GM23338 (cell line): ENCODE measurements at regions not wholly inside any gene's neighbourhood (a gene's known extent, or its start where the extent isn't known, plus 50 kb on each side); places are given as distances from the start of the nearest gene placed in this dataset.

Experiments
- ATAC-seq: fragments of 200-7000 bp; cut with Tn5 transposase; 3 replicates; pipeline ENCODE4 v1.9.1; 2020
- DNase-seq: peaks from one replicate; pipeline ENCODE4 v3.0.0-alpha.2; 2015; ENCODE audit warnings: low spot score
- H2AFZ ChIP-seq: fragments of 200-600 bp; sonication (generic); 2 replicates; pipeline ENCODE4 v1.8.0; 2016; ENCODE audit warnings: antibody characterized with exemption, mild to moderate bottlenecking, moderate library complexity
- H3F3A ChIP-seq: fragments of 200-600 bp; sonication (generic); replicated peaks from 2 replicates; pipeline ENCODE4 v1.8.0; 2017; ENCODE audit warnings: antibody characterized with exemption, mixed run types, low read depth
- H3K27ac ChIP-seq: fragments of 200-600 bp; sonication (generic); 2 replicates; pipeline ENCODE4 v1.6.1; 2016; ENCODE audit warnings: low read depth
- H3K27me3 ChIP-seq: fragments of 200-600 bp; sonication (generic); 2 replicates; pipeline ENCODE4 v1.8.0; 2016; ENCODE audit warnings: mild to moderate bottlenecking, mixed run types, moderate library complexity; ENCODE audit not compliant: insufficient read depth
- H3K36me3 ChIP-seq: fragments of 200-600 bp; sonication (generic); 2 replicates; pipeline ENCODE4 v1.8.0; 2016; ENCODE audit warnings: mild to moderate bottlenecking; ENCODE audit not compliant: insufficient read depth
- H3K4me1 ChIP-seq: fragments of 200-600 bp; sonication (generic); 2 replicates; pipeline ENCODE4 v1.8.0; 2016; ENCODE audit warnings: mild to moderate bottlenecking, moderate library complexity; ENCODE audit not compliant: insufficient read depth
- H3K4me2 ChIP-seq: fragments of 200-600 bp; sonication (generic); 2 replicates; pipeline ENCODE4 v1.7.1; 2017; ENCODE audit warnings: mixed run types
- H3K4me3 ChIP-seq: fragments of 200-600 bp; sonication (generic); 2 replicates; pipeline ENCODE4 v1.6.1; 2016; ENCODE audit warnings: mixed run types
- H3K79me2 ChIP-seq: fragments of 200-600 bp; sonication (generic); replicated peaks from 2 replicates; pipeline ENCODE4 v1.8.0; 2017; ENCODE audit warnings: mild to moderate bottlenecking; ENCODE audit not compliant: insufficient read depth
- H3K9me2 ChIP-seq: fragments of 200-600 bp; sonication (generic); 2 replicates; pipeline ENCODE4 v1.8.0; 2017; ENCODE audit not compliant: insufficient read depth
- H4K20me1 ChIP-seq: fragments of 200-600 bp; sonication (generic); replicated peaks from 2 replicates; pipeline ENCODE4 v1.8.0; 2017; ENCODE audit warnings: mild to moderate bottlenecking; ENCODE audit not compliant: insufficient read depth
- H3K27ac Mint-ChIP-seq: 2 replicates; pipeline ENCODE4 v1.8.0; 2020; ENCODE audit warnings: inconsistent platforms, mild to moderate bottlenecking, moderate library complexity, mixed read lengths
- H3K27me3 Mint-ChIP-seq: 3 replicates; pipeline ENCODE4 v1.8.0; 2022; ENCODE audit warnings: low read depth, mild to moderate bottlenecking, moderate library complexity, mixed read lengths, inconsistent platforms; ENCODE audit not compliant: insufficient read depth, poor library complexity
- H3K36me3 Mint-ChIP-seq: 3 replicates; pipeline ENCODE4 v1.8.0; 2021; ENCODE audit warnings: low read depth, mild to moderate bottlenecking, inconsistent platforms, moderate library complexity, mixed read lengths
- H3K4me1 Mint-ChIP-seq: 3 replicates; pipeline ENCODE4 v1.8.0; 2020; ENCODE audit warnings: mild to moderate bottlenecking, inconsistent platforms, mixed read lengths
- H3K4me3 Mint-ChIP-seq: 3 replicates; pipeline ENCODE4 v1.8.0; 2021; ENCODE audit warnings: moderate library complexity, mild to moderate bottlenecking, inconsistent platforms, mixed read lengths
- H3K9me3 Mint-ChIP-seq: 3 replicates; pipeline ENCODE4 v1.8.0; 2020; ENCODE audit warnings: moderate library complexity, mild to moderate bottlenecking, inconsistent platforms, mixed read lengths
- ETS1 ChIP-seq: IDR thresholded peaks from 2 replicates; pipeline ENCODE4 v1.6.1; 2016; ENCODE audit warnings: antibody characterized with exemption
- EZH2 ChIP-seq: fragments of 200-600 bp; sonication (generic); IDR thresholded peaks from one replicate; pipeline ENCODE4 v1.8.0; 2017; ENCODE audit warnings: antibody characterized with exemption, mild to moderate bottlenecking, low read depth; ENCODE audit not compliant: unreplicated experiment
- EZH2phosphoT487 ChIP-seq: fragments of 200-600 bp; sonication (generic); IDR thresholded peaks from one replicate; pipeline ENCODE4 v1.8.1; 2018; ENCODE audit warnings: antibody characterized with exemption; ENCODE audit not compliant: unreplicated experiment
- JUNB ChIP-seq: IDR thresholded peaks from one replicate; pipeline ENCODE4 v1.6.1; 2016; ENCODE audit warnings: antibody characterized with exemption; ENCODE audit not compliant: unreplicated experiment
- NANOG ChIP-seq: IDR thresholded peaks from 2 replicates; pipeline ENCODE4 v1.6.1; 2016; ENCODE audit warnings: antibody characterized with exemption, borderline replicate concordance
- POLR2AphosphoS5 ChIP-seq: IDR thresholded peaks from 2 replicates; pipeline ENCODE4 v1.6.1; 2016; ENCODE audit warnings: antibody characterized with exemption, low read depth
- STAT1 ChIP-seq: IDR thresholded peaks from one replicate; pipeline ENCODE4 v1.6.1; 2016; ENCODE audit warnings: antibody characterized with exemption; ENCODE audit not compliant: unreplicated experiment
- ZNF462 ChIP-seq: fragments of 250-450 bp; sonication (Bioruptor Pico); IDR thresholded peaks from 2 replicates; pipeline ENCODE4 v1.5.0; 2020; ENCODE audit warnings: mild to moderate bottlenecking, moderate library complexity

DNA sequence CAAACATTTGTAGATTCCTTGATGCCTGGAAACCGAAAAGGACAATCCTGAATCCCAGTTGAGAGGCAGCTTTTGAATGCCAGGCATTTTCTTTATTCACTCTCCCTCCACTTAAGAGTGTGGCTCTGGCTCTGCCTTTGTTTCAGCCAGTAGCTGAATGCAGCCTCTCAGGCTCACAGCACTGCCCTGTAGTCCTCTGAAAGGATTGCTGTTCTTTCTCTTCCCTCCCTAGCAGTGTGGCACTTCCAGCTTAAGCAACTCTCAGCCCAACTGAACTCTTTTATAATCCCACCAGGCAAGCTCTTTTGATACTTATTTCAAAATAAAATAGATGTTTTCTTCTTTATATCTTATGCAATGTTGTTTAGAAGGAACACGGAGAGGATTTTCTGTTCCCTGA is 415.6 kb downstream of the GJA1 start (continued):
- TF ChIP-seq ZNF462: peak; percentile 38; the same call in 1 of the 2 replicates
- no peak for TF ChIP-seq POLR2AphosphoS5

DNA sequence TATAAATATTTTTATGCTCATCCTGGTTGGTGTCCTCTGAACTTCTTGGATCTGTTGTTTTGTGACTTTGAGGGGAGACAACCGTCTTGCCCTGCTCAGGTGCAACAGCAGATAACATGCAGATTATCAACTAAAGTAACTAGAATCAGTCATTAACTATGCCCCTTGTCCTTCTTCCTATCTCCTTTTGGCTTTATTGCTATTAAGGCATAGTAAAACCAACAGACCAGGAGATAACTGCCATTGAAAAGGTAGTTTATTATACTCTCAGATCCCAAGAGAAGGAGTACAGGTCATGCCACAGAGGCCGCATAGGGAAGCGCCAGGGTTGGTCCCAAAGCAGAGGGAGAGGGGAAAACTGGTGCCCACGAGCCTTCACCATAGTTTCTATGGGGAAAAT is 418.2 kb downstream of the GJA1 start:
- Histone ChIP-seq H3K4me2 (no peak overlapping the region), H3K27ac (no peak overlapping the region), H3F3A (no peaks in the 10 kb centered on the region), H3K36me3 (no peaks in the 10 kb centered on the region), H2AFZ (no peak overlapping the region), H3K79me2 (no peaks in the 10 kb centered on the region), H3K27me3 (no peaks in the 10 kb centered on the region), H3K4me3 (no peak overlapping the region), H3K4me1 (peaks cover 22% of the 10 kb centered on the region), H3K9me2 (no peaks in the 10 kb centered on the region), H4K20me1 (no peaks in the 10 kb centered on the region)
- Mint-ChIP-seq H3K27ac (no peak overlapping the region), H3K36me3 (peaks cover 4% of the 10 kb centered on the region), H3K27me3 (peaks cover 2% of the 10 kb centered on the region), H3K4me1 (peaks cover 34% of the 10 kb centered on the region), H3K9me3 (0 out of 3 replicates have a peak, but pooled peaks cover 3% of the 10 kb centered on the region), H3K4me3 (no peak overlapping the region)
- DNase-seq (no peak), ATAC-seq (no peak)
- TF ChIP-seq ZNF462 (no peak), NANOG (no peak), JUNB (no peak), STAT1 (no peak), POLR2AphosphoS5 (no peak), EZH2phosphoT487 (no peak), ETS1 (no peak), EZH2 (no peak)
